Adrenal gland (tissue), 9 donors: ENCODE measurements at regions not wholly inside any gene's neighbourhood (a gene's known extent, or its start where the extent isn't known, plus 50 kb on each side); places are given as distances from the start of the nearest gene placed in this dataset.

Experiments
- DNase-seq, 7 donors: peaks; one replicate each; pipeline ENCODE4 v3.0.0-alpha.2; 2019 to 2020
- H3K27ac ChIP-seq, 5 donors: fragments of 200-600 bp; sonication (generic) in 4 of 5; 1 replicate in 3 of 5; 2 replicates in 2 of 5; pipeline versions ENCODE4 v1.5.1 to v1.8.0; 2016 to 2020; ENCODE audit warnings: mild to moderate bottlenecking in 1 of 5
- H3K27me3 ChIP-seq: fragments of 200-600 bp; 2 replicates; pipeline ENCODE4 v1.8.0; 2021
- H3K36me3 ChIP-seq, 2 donors: fragments of 200-600 bp; replicated peaks in 1 of 2; 1 replicate in 1 of 2; 2 replicates in 1 of 2; pipeline versions ENCODE4 v1.5.1 to v1.8.0; 2018 to 2022
- H3K4me1 ChIP-seq, 2 donors: fragments of 200-600 bp; replicated peaks in 1 of 2; 1 replicate in 1 of 2; 2 replicates in 1 of 2; pipeline versions ENCODE4 v1.5.1 to v1.8.0; 2018 to 2021
- H3K4me3 ChIP-seq, 4 donors: fragments of 200-600 bp; sonication (generic) in 3 of 4; one replicate each; pipeline ENCODE4 v1.5.1; 2016 to 2018
- H3K9me3 ChIP-seq, 3 donors: fragments of 200-600 bp; sonication (generic) in 1 of 3; replicated peaks in 1 of 3; 1 replicate in 2 of 3; 2 replicates in 1 of 3; pipeline versions ENCODE4 v1.5.1 to v1.8.0; 2016 to 2021
- CTCF ChIP-seq, 6 experiments: fragments of 450-650 bp in 4 of 6; fragments of 200-600 bp in 2 of 6; sonication (generic) in 1 of 6; IDR thresholded peaks; 1 replicate in 5 of 6; 2 replicates in 1 of 6; pipeline versions ENCODE4 v1.5.1 to v1.8.0; 2016 to 2021; ENCODE audit warnings: antibody characterized with exemption in 6 of 6, mild to moderate bottlenecking in 2 of 6, moderate library complexity in 1 of 6
- POLR2A ChIP-seq, 2 donors: fragments of 450-650 bp; IDR thresholded peaks; one replicate each; pipeline ENCODE4 v1.6.1; 2017; ENCODE audit warnings: antibody characterized with exemption in 2 of 2, mild to moderate bottlenecking in 2 of 2, moderate library complexity in 1 of 2
- WGBS, 4 donors: extraction: QIAGEN DNeasy Blood & Tissue Kit in 2 of 4; methylation state at CpG; one replicate each; pipeline versions ENCODE4 v1.1.5 to v1.1.7; 2013 to 2017; 5-methylcytosine and 5-hydroxymethylcytosine counted together
- intact Hi-C, 2 donors: fragments of 100-400 bp; cut with DNase I; formaldehyde crosslinking; loops; one replicate each; pipeline versions ENCODE4 v1.14.1 to v1.15.0; 2022 to 2023
- donor health status: healthy with polysubstance abuse.
- donor health status: Bipolar disorder and iron deficiency.
- donor health status: DM: yes; HTN: yes; CAD: no.
- donor health status: DM: no; HTN: no; CAD: no.
- donor health status: DM: no; HTN: no; CAD: no.

GRCh38 chr10:64379898-64380297 lies 858.7 kb downstream of the REEP3 start:
- TF ChIP-seq POLR2A (IDR thresholded peaks at IDR 0.05): no peak
- no peak for TF ChIP-seq CTCF (IDR thresholded peaks at IDR 0.05)
- H3K4me1 ChIP-seq: no peaks in the 10 kb centered on the region
- H3K27ac ChIP-seq: no peak overlapping the region
- H3K9me3 ChIP-seq: no peaks in the 10 kb centered on the region
- no peaks in the 10 kb centered on the region for H3K36me3 ChIP-seq
- no peak overlapping the region for H3K4me3 ChIP-seq
- intact Hi-C loops: no loop called here
- no peaks in the 10 kb centered on the region for H3K27me3 ChIP-seq
- DNase-seq: peak in 4 of 7 donors; percentile 8 to 18 (median 12)

- no peak for TF ChIP-seq POLR2A (IDR thresholded peaks at IDR 0.05)
- TF ChIP-seq CTCF (IDR thresholded peaks at IDR 0.05): no peak
- Histone ChIP-seq H3K27ac (no peak overlapping the region), H3K4me3 (no peak overlapping the region), H3K27me3 (no peaks in the 10 kb centered on the region), H3K9me3 (no peaks in the 10 kb centered on the region), H3K4me1 (no peaks in the 10 kb centered on the region), H3K36me3 (no peaks in the 10 kb centered on the region)
- DNase-seq: no peak
- intact Hi-C loops: no loop called here
These were observed 864.2 kb downstream of the REEP3 start for GRCh38 chr10:64385355-64385754.

- Histone ChIP-seq H3K27me3 (no peaks in the 10 kb centered on the region), H3K36me3 (no peaks in the 10 kb centered on the region), H3K27ac (no peak overlapping the region), H3K9me3 (no peaks in the 10 kb centered on the region), H3K4me1 (no peaks in the 10 kb centered on the region), H3K4me3 (no peak overlapping the region)
- intact Hi-C loops: no loop called here
- WGBS, 4 donors: 59 to 80% (median 78%) methylated on average over 1 of the region's 1 CpG
- no peak for DNase-seq
- TF ChIP-seq POLR2A (IDR thresholded peaks at IDR 0.05) (no peak), CTCF (IDR thresholded peaks at IDR 0.05) (no peak)
These were observed 873.5 kb downstream of the REEP3 start for GRCh38 chr10:64394744-64395143.

GRCh38 chr10:64396105-64396708 lies 875.0 kb downstream of the REEP3 start:
- H3K4me1 ChIP-seq: no peaks in the 10 kb centered on the region
- 77 to 85% (median 79%) methylated on average over 1 of the region's 1 CpG for WGBS, 4 donors
- TF ChIP-seq POLR2A (IDR thresholded peaks at IDR 0.05): no peak
- TF ChIP-seq CTCF (IDR thresholded peaks at IDR 0.05): no peak
- no peaks in the 10 kb centered on the region for H3K9me3 ChIP-seq
- H3K36me3 ChIP-seq: no peaks in the 10 kb centered on the region
- no peak overlapping the region for H3K27ac ChIP-seq
- no peak for DNase-seq
- H3K4me3 ChIP-seq: no peak overlapping the region
- intact Hi-C loops: no loop called here
- no peaks in the 10 kb centered on the region for H3K27me3 ChIP-seq
